Fibroblast of lung (primary cell): ENCODE measurements at regions not wholly inside any gene's neighbourhood (a gene's known extent, or its start where the extent isn't known, plus 50 kb on each side); places are given as distances from the start of the nearest gene placed in this dataset.
A peak's percentile ranks its signal among the peaks of the same experiment; 100 is the strongest.

Source experiments
- DNase-seq, 2 donors: peaks; one replicate each; pipeline versions ENCODE4 v3.0.0 to v3.0.0-alpha.2; 2010; ENCODE audit warnings: low read depth in 2 of 2
- H2AFZ ChIP-seq: 2 replicates; pipeline ENCODE4 v1.5.1; 2012; ENCODE audit warnings: low read length, control low read depth, inconsistent platforms
- H3K27ac ChIP-seq: 2 replicates; pipeline ENCODE4 v1.5.1; 2011; ENCODE audit warnings: low read length, control low read depth; ENCODE audit not compliant: insufficient read depth
- H3K27me3 ChIP-seq: 2 replicates; pipeline ENCODE4 v1.5.1; 2011; ENCODE audit warnings: mild to moderate bottlenecking, low read length; ENCODE audit not compliant: control insufficient read depth, insufficient read depth
- H3K36me3 ChIP-seq: 2 replicates; pipeline ENCODE4 v1.5.1; 2011; ENCODE audit warnings: low read length; ENCODE audit not compliant: control insufficient read depth, insufficient read depth
- H3K4me1 ChIP-seq: 2 replicates; pipeline ENCODE4 v1.5.1; 2011; ENCODE audit warnings: low read length; ENCODE audit not compliant: control insufficient read depth, insufficient read depth; ENCODE audit errors: extremely low read depth
- H3K4me2 ChIP-seq: 2 replicates; pipeline ENCODE4 v1.5.1; 2011; ENCODE audit warnings: low read length, control low read depth; ENCODE audit not compliant: insufficient read depth; ENCODE audit errors: extremely low read depth
- H3K4me3 ChIP-seq, 4 experiments: fragments of 200-600 bp in 1 of 4; sonication (generic) in 1 of 4; replicated peaks in 1 of 4; 2 replicates each; pipeline ENCODE4 v1.5.1; 2011 to 2016; ENCODE audit warnings: low read length in 4 of 4, low read depth in 3 of 4, mild to moderate bottlenecking in 3 of 4, control low read depth in 2 of 4, inconsistent platforms in 1 of 4, mixed read lengths in 1 of 4; ENCODE audit not compliant: insufficient read depth in 1 of 4; ENCODE audit errors: control extremely low read depth in 1 of 4
- H3K79me2 ChIP-seq: 2 replicates; pipeline ENCODE4 v1.5.1; 2012; ENCODE audit warnings: mild to moderate bottlenecking, low read length, inconsistent platforms; ENCODE audit not compliant: control insufficient read depth, insufficient read depth
- H3K9ac ChIP-seq: 2 replicates; pipeline ENCODE4 v1.5.1; 2011; ENCODE audit warnings: mild to moderate bottlenecking, low read length, control low read depth; ENCODE audit not compliant: insufficient read depth
- H3K9me3 ChIP-seq: 2 replicates; pipeline ENCODE4 v1.5.1; 2012; ENCODE audit warnings: low read depth, low read length; ENCODE audit not compliant: control insufficient read depth, insufficient read depth
- H4K20me1 ChIP-seq: 2 replicates; pipeline ENCODE4 v1.5.1; 2011; ENCODE audit warnings: low read length; ENCODE audit not compliant: control insufficient read depth, insufficient read depth; ENCODE audit errors: extremely low read depth
- CTCF ChIP-seq, 2 donors: IDR thresholded peaks in 1 of 2; conservative IDR thresholded peaks in 1 of 2; 1 replicate in 1 of 2; 2 replicates in 1 of 2; pipeline ENCODE4 v1.5.1; 2011 to 2012; ENCODE audit warnings: low read length in 2 of 2, control low read depth in 1 of 2, inconsistent platforms in 1 of 2, low read depth in 1 of 2, mild to moderate bottlenecking in 1 of 2
- EZH2 ChIP-seq: IDR thresholded peaks from 2 replicates; pipeline ENCODE4 v1.5.1; 2012; ENCODE audit warnings: low read length, control low read depth, mild to moderate bottlenecking; ENCODE audit errors: missing control alignments

DNA sequence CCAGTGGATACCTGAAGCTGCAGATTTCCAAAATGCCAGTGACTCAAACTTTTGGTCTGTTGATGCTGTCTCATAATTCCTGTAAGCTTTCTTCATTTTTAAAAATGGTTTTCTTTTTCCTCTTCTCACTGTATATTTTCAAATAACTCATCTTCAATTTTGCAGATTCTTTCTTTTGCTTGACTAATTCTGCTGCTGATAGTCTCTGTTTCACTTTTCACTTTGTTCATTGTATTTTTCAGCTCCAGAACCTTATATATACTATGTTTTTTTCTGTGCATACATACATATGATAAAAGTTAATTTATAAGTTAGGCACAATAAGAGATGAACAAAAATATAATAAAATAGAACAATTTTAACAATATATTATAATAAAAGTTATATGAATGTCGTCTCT lies 237.7 kb upstream of the GPRIN3 start:
- peak in 1 of 2 donors; percentile 24 for DNase-seq
- Histone ChIP-seq H3K4me2 (no peak overlapping the region), H3K9ac (no peak overlapping the region), H3K4me3 (no peak overlapping the region), H4K20me1 (no peaks in the 10 kb centered on the region), H3K4me1 (no peaks in the 10 kb centered on the region), H3K79me2 (no peaks in the 10 kb centered on the region), H3K27me3 (no peaks in the 10 kb centered on the region), H3K27ac (no peak overlapping the region), H3K36me3 (no peaks in the 10 kb centered on the region), H3K9me3 (no peaks in the 10 kb centered on the region), H2AFZ (no peak overlapping the region)
- TF ChIP-seq CTCF (conservative IDR thresholded peaks at IDR 0.05 in 1 of 2, IDR thresholded peaks at IDR 0.05 in 1 of 2; ENCODE audit: low read depth in 1 of 2, low read length in 2 of 2) (no peak), EZH2 (no peak)

- Histone ChIP-seq H3K27ac (no peak overlapping the region), H4K20me1 (no peaks in the 10 kb centered on the region), H2AFZ (no peak overlapping the region), H3K36me3 (no peaks in the 10 kb centered on the region), H3K9ac (no peak overlapping the region), H3K4me3 (no peak overlapping the region), H3K79me2 (no peaks in the 10 kb centered on the region), H3K4me1 (peaks cover 5% of the 10 kb centered on the region), H3K4me2 (no peak overlapping the region), H3K27me3 (no peaks in the 10 kb centered on the region), H3K9me3 (no peaks in the 10 kb centered on the region)
- DNase-seq, result no peak
- TF ChIP-seq EZH2, result no peak
- no peak for TF ChIP-seq CTCF (conservative IDR thresholded peaks at IDR 0.05 in 1 of 2, IDR thresholded peaks at IDR 0.05 in 1 of 2; ENCODE audit: low read depth in 1 of 2, low read length in 2 of 2)
Measured at GRCh38 chr4:89541998-89542397, 234.4 kb upstream of the GPRIN3 start.

- Histone ChIP-seq H3K27me3 (no peaks in the 10 kb centered on the region), H3K27ac (peak overlapping the region; percentile 60)
Measured at GRCh38 chr4:89539797-89540711, 232.5 kb upstream of the GPRIN3 start.

More at GRCh38 chr4:89539797-89540711, 232.5 kb upstream of the GPRIN3 start:
- peak; percentile 4 to 41 for DNase-seq
- Histone ChIP-seq H3K36me3 (no peaks in the 10 kb centered on the region), H3K9me3 (no peaks in the 10 kb centered on the region), H3K4me3 (no peak overlapping the region), H3K4me2 (peak overlapping the region; percentile 34), H3K9ac (no peak overlapping the region), H3K4me1 (peaks cover 5% of the 10 kb centered on the region), H3K79me2 (no peaks in the 10 kb centered on the region), H2AFZ (no peak overlapping the region), H4K20me1 (no peaks in the 10 kb centered on the region)
- TF ChIP-seq CTCF (conservative IDR thresholded peaks at IDR 0.05 in 1 of 2, IDR thresholded peaks at IDR 0.05 in 1 of 2; ENCODE audit: low read depth in 1 of 2, low read length in 2 of 2) (no peak), EZH2 (no peak)
